IMR-90 (cell line): ENCODE measurements at regions not wholly inside any gene's neighbourhood (a gene's known extent, or its start where the extent isn't known, plus 50 kb on each side); places are given as distances from the start of the nearest gene placed in this dataset.

Source experiments
- CEBPB ChIP-seq: IDR thresholded peaks from 2 replicates; pipeline ENCODE4 v1.6.1; 2012; ENCODE audit warnings: low read depth, low read length, improper control_type of control experiment
- CTCF ChIP-seq: conservative IDR thresholded peaks from 2 replicates; pipeline ENCODE4 v1.5.1; 2012; ENCODE audit warnings: mild to moderate bottlenecking, low read depth, low read length, improper control_type of control experiment
- POLR2A ChIP-seq: IDR thresholded peaks from 2 replicates; pipeline ENCODE4 v1.6.1; 2012; ENCODE audit warnings: mild to moderate bottlenecking, low read depth, low read length
- RAD21 ChIP-seq: IDR thresholded peaks from 2 replicates; pipeline ENCODE4 v1.6.1; 2012; ENCODE audit warnings: low read length, improper control_type of control experiment

GRCh38 chr11:29087200-29087812, 929.5 kb downstream of the KCNA4 start:
- TF ChIP-seq RAD21 = no peak
- TF ChIP-seq CTCF = no peak
- no peak for TF ChIP-seq CEBPB
- no peak for TF ChIP-seq POLR2A
